Stimulated activated naive CD4-positive, alpha-beta T cell (primary cell): ENCODE measurements at regions not wholly inside any gene's neighbourhood (a gene's known extent, or its start where the extent isn't known, plus 50 kb on each side); places are given as distances from the start of the nearest gene placed in this dataset.

Experiments used
- DNase-seq, 6 experiments: peaks; one replicate each; lab custom pipeline; 2025; lab: John Stamatoyannopoulos, UW

GRCh38 chr2:221051162-221051561 lies 520.9 kb downstream of the EPHA4 start:
- no peak for DNase-seq

- no peak for DNase-seq
These were observed 511.7 kb downstream of the EPHA4 start for GRCh38 chr2:221060376-221060775.

GRCh38 chr2:221063568-221063967 lies 508.5 kb downstream of the EPHA4 start:
- no peak for DNase-seq

DNA sequence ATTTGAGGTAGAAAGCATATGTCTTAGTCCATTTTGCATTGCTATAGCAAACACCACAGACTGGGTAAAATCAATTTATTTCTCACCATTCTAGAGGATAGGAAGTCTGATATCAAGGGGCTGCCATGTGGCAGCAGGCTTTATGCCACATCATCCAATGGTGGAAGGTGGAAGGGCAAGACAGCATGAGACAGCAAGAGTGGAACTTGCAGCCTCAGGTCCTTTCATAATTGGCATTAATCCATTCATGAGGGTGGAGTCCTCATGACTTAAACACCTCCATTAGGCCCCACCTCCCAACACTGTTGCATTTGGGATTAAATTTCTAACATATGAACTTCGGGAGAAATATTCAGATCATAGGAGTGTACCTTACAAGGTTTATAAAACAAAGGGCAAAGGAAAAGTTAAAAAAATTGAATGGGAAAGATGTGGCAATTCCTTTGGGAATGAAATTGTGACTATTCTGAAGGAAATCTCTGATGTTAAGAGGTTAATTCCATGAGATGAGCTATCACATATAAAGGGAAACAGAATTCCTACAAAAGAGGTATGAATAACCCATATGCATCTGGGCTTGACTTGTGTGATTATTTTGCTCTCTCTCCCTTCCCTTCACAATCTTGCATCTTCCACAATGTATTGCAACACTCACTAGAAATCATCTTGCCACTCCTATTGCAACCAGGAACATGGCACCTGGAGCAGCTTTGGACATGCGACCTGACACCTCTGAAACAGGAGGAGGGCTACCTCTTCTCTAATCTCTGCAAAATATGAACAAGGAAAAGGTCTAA lies 507.8 kb downstream of the EPHA4 start:
- no peak for DNase-seq

- DNase-seq: no peak
These were observed 507.2 kb downstream of the EPHA4 start for GRCh38 chr2:221064880-221065279.

DNA sequence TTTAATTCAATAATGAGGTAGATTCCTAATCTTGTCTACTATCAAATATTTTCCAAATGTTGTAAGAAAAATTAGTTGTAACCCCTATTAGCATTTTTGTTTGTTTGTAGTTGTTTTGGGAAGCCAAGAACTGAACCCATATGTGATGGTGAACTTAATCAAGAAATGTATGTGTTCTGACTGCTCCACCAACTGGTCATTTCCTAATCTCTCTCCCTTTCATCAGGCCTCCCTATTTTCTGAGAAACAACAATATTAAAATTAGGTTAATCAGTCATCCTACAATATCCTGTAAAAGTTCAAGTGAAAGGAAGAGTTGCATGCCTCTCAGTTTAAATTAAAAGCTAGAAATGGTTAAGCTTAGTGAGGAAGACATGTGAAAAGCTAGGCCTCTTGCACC lies 504.0 kb downstream of the EPHA4 start:
- DNase-seq: no peak

- DNase-seq: no peak
These were observed 502.0 kb downstream of the EPHA4 start for GRCh38 chr2:221070106-221070505.

GRCh38 chr2:221073326-221074049 lies 498.6 kb downstream of the EPHA4 start:
- no peak for DNase-seq

- DNase-seq: no peak
These were observed 497.9 kb downstream of the EPHA4 start for GRCh38 chr2:221074238-221074637.

DNA sequence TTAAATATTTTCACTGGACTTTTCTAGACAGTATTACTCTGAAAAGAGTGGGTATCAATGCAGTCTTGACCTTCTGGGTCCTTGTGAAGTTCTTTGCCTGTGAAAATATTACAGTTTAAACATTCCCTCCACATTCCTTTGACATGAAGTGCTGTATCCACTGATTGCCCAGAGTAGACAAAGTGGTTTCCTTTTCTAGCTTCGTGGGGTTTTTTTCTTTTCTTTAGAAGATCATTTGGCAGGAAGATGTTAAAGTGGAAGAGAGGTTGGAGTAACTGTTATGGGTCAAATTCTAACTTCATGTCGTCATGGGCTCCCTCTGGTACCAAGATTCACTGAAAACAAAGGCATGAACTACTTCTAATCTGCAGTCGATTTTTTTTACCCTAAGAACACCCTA lies 496.9 kb downstream of the EPHA4 start:
- no peak for DNase-seq

GRCh38 chr2:221077251-221077650 lies 494.9 kb downstream of the EPHA4 start:
- DNase-seq: no peak

DNA sequence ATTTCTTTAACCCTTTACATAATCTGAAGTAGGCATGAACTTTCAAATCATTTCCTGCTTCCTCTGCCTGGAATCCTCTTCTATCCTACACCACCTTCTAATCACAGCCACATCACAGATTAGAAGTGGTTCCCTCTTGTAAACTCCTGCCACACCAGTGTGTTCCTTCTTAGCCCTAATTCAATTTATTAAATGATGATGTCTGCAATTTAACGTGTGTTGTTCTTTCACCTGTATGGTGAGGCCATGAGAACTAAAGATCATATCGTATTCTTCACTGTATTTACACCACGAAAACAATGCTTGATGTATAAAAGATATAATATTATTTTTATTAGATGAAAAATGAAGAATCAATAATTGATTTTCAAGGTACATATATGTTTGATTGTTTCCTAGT lies 494.3 kb downstream of the EPHA4 start:
- DNase-seq: no peak

DNA sequence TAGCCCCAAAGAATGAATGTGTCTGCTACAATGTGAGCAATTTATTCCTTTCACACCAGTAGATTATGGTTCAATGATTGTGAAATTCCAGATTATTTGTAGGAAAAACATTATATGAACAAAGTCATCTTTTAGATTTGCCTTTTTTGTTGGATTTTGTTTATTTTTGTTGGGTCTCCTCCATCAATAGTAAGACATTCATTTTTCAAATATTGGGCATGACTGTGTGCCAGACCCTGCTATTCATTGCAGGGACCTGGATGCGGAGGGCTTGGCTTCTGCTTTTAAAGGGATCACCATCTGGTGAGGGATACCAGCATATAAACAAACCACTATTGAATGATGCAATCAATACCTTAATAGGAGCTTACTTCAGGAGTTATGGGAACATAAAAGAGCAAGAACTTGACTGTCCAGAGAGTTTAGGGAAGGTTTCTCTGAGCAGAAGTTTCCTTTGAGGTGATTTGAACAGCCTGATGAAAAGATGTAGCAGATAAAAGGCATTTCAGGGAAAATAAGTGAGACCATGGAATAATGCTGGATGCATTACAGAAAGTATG lies 486.7 kb downstream of the EPHA4 start:
- no peak for DNase-seq

GRCh38 chr2:221085936-221086335 lies 486.2 kb downstream of the EPHA4 start:
- no peak for DNase-seq

DNA sequence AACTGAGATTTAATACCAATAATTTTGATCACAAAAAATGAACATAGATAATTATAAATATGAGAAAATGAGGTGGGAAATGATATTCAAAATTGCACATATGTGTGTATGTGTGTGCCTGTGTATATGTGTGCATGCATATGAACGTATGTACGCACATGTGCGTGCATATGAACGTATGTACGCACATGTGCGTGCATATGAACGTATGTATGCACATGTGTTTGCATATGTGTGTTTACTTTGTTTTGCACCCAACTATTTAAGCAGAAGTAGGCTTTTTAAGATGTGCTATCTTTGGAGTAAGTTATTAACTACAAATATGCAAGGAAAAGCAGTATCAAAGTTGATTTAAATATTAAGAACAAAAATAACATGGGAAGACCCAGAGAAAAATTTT lies 484.3 kb downstream of the EPHA4 start:
- DNase-seq: no peak

DNA sequence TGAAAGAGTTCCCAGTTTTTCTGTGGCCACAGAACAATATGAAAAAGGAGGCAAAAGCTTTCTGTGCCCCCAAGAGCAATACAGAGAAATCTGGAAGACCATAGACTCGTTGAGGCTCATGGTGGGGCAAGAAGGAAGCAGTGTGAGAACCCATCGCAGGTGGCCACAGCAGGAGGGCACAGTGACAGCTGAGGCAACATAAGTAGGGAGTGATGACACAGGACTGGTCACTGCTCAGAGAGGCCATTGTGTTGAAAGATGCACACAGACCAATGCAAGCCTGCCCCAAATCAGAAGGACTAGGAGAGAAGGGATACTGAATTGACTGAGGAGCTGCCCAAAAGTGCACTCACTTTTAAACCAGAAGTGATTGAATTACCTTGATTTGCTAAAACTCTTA lies 483.6 kb downstream of the EPHA4 start:
- no peak for DNase-seq

- DNase-seq: no peak
These were observed 476.7 kb downstream of the EPHA4 start for GRCh38 chr2:221095356-221095755.

DNA sequence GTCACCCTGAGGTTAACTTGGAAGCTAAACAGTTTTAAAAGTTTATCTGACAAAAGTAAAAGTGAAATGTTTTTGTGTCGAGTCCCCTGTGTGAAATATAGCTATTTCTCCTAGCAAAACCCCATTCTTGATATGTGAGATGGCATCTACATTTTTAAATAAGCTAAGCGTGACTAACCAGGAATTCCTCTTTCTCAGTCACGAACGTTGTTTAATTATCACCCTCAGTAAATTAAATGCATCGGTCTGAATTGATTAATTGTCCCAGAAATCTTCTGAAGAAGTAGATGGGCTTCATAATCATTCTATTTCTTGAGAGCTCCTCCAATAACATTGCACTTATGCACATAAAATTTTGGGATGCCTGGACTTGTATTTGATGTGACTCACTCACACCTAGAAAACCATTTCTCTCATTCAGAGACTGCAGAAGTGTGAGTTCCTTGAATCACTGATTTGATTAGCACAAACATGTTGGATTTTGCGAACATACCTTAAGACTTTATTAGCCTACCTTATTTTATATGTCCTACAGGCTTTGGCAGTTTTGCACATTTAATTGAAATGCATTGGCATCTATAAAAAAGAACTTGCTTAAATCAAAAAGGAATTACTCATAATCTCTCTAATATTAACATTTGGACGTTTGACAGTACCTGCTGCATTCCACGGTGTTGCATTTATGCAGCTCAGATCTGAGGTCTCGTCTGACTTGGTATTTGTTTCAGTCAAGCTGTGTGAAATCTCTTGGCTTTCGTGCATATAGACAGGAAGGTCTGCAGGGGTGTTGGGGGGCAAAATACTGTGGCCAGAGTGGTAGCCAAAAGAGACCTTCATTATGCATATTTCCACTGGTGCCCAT lies 475.2 kb downstream of the EPHA4 start:
- DNase-seq: no peak

- DNase-seq: no peak
These were observed 474.6 kb downstream of the EPHA4 start for GRCh38 chr2:221097568-221097915.

DNA sequence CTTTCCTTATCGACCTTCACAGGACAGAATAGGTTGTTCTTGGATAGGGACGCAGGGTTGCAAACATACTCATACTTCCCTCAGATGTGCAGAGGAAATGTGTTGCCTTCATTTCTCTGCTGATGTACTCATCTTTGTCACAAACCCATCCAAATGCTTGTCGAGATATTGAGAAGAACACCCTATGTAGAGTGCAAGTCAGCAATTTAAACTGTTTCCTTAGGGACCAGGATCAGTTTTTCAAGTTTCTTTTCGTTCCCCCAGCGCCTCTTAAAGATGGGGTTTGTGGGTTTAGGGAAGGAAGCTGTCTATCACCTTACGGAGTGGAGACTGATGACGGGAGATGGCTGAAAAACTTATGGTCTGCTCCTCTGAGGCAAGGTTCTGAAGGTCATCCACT lies 474.2 kb downstream of the EPHA4 start:
- DNase-seq: no peak

DNA sequence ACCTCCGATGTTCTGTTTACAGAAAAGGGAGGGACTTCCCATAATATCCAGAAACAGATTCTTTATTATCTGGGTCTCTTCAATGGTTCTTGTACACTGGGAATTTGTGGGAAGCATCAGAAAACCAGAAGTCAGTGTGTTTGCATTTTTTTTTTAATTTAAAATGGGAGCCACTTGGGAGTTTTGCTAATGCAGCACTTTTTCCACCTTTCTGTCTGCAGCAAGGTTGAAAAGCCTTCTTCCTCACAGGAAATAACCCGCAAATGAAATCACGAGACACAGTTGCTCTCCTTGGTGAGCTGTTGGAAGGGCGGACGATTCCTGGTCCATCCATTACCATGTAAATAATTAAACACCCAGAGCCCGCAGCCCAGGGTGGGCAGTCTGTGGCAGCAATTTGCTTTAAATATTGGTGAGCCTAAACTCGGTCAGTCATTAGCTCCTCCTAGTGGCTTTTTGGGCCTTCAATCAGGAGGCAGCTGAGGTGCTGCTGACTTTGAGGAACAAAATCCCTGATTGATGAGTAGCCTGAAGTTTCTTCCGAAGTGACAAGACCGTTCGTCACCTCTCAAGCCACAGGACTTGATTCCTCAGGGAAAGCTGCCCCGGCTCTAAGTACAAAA lies 471.5 kb downstream of the EPHA4 start:
- no peak for DNase-seq
